Right lobe of liver (tissue), 6 donors: ENCODE measurements at regions not wholly inside any gene's neighbourhood (a gene's known extent, or its start where the extent isn't known, plus 50 kb on each side); places are given as distances from the start of the nearest gene placed in this dataset.

Experiments used
- ATAC-seq, 4 donors: fragments of 200-7000 bp; cut with Tn5 transposase; one replicate each; pipeline ENCODE4 v1.9.1; 2020; ENCODE audit warnings: mild to moderate bottlenecking in 4 of 4, moderate library complexity in 4 of 4
- DNase-seq, 3 donors: peaks; one replicate each; pipeline ENCODE4 v3.0.0-alpha.2; 2020
- H3K27ac ChIP-seq, 3 donors: fragments of 200-600 bp; one replicate each; pipeline ENCODE4 v1.8.0; 2022
- H3K27me3 ChIP-seq, 2 donors: fragments of 200-600 bp; one replicate each; pipeline ENCODE4 v1.8.0; 2022
- H3K36me3 ChIP-seq, 4 donors: fragments of 200-600 bp; sonication (generic) in 1 of 4; one replicate each; pipeline versions ENCODE4 v1.5.1 to v1.8.0; 2017 to 2022; ENCODE audit warnings: control low read depth in 1 of 4
- H3K4me1 ChIP-seq, 4 donors: fragments of 200-600 bp; sonication (generic) in 1 of 4; one replicate each; pipeline versions ENCODE4 v1.5.1 to v1.8.0; 2017 to 2022; ENCODE audit warnings: control low read depth in 1 of 4
- H3K4me3 ChIP-seq, 3 donors: fragments of 200-600 bp; one replicate each; pipeline ENCODE4 v1.8.0; 2022
- H3K9me3 ChIP-seq, 4 donors: fragments of 200-600 bp; sonication (generic) in 1 of 4; one replicate each; pipeline versions ENCODE4 v1.5.1 to v1.8.0; 2017 to 2022; ENCODE audit warnings: control low read depth in 1 of 4
- CTCF ChIP-seq, 4 donors: fragments of 200-600 bp in 3 of 4; fragments of 450-650 bp in 1 of 4; IDR thresholded peaks; one replicate each; pipeline versions ENCODE4 v1.5.1 to v1.8.0; 2016 to 2022; ENCODE audit warnings: antibody characterized with exemption in 4 of 4, mild to moderate bottlenecking in 2 of 4
- POLR2A ChIP-seq: fragments of 450-650 bp; IDR thresholded peaks from one replicate; pipeline ENCODE4 v1.6.1; 2017; ENCODE audit warnings: antibody characterized with exemption, mild to moderate bottlenecking
- WGBS: methylation state at CpG from one replicate; pipeline ENCODE4 v1.1.6; 2018; ENCODE audit warnings: low coverage, low lambda C conversion rate; ENCODE audit not compliant: insufficient coverage; ENCODE audit errors: missing lambda C conversion rate; 5-methylcytosine and 5-hydroxymethylcytosine counted together
- intact Hi-C, 2 donors: fragments of 100-400 bp; cut with DNase I; formaldehyde crosslinking; loops; one replicate each; pipeline versions ENCODE4 v1.11.2 to v1.14.1; 2022
- donor health status: DM: no; HTN: yes; CAD: no.
- donor health status: DM: no; HTN: no; CAD: no.
- donor health status: DM: no; HTN: no; CAD: no.
- donor health status: DM: no; HTN: yes; CAD: no.
- donor health status: DM: no; HTN: yes; CAD: no.

- Histone ChIP-seq H3K4me3 (no peak overlapping the region), H3K4me1 (no peaks in the 10 kb centered on the region), H3K36me3 (no peaks in the 10 kb centered on the region), H3K27me3 (no peaks in the 10 kb centered on the region), H3K9me3 (no peaks in the 10 kb centered on the region), H3K27ac (no peak overlapping the region)
- WGBS: 83% methylated on average over 4 of the region's 4 CpGs
- ATAC-seq (no peak), DNase-seq (no peak)
- TF ChIP-seq POLR2A (no peak), CTCF (IDR thresholded peaks at IDR 0.05) (no peak)
- intact Hi-C loops: no loop called here
Measured at GRCh38 chr13:22238269-22238668, 567.4 kb downstream of the FGF9 start.

- Histone ChIP-seq H3K9me3 (no peaks in the 10 kb centered on the region), H3K4me3 (no peak overlapping the region), H3K27ac (no peak overlapping the region), H3K4me1 (no peaks in the 10 kb centered on the region), H3K27me3 (no peaks in the 10 kb centered on the region), H3K36me3 (no peaks in the 10 kb centered on the region)
- no peak for ATAC-seq
- 47% methylated on average over 1 of the region's 1 CpG for WGBS
- no peak for TF ChIP-seq CTCF (IDR thresholded peaks at IDR 0.05)
- no peak for TF ChIP-seq POLR2A
- DNase-seq: no peak
- intact Hi-C loops: no loop called here
Measured at GRCh38 chr13:22240716-22241115, 569.8 kb downstream of the FGF9 start.

DNA sequence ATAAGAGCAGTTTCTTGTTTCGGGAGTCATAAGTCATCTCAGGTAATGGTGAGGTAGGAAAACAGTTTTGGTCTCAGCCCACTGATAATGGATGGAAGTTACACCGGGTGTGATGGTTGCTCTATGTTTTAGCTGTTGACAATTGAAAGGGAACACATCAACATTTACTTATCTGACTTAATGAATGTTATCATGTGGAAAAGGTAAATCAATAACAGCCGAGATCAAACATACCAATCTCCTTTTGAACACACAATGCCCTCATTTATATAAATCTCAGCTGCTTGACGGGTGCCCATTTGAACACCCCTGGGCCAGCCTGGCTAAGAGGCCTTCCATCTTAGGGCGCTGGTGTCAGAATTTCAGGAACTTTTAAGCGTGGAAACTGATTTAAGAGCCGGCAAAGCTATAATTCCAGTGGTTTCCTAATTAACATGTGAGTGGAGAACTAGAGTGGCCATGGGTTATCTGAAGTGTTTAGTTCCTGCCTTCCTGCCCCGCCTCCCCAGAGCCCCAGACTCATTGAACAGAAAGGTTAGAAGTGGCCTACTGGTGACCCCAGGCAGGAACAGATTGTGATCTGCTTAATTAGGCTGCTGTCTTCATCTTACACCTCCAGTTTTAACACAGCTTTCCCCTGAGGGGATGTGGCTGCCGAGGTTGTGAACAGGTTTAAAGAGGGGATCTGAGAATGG, 572.7 kb downstream of the FGF9 start:
- intact Hi-C loops: no loop called here
- Histone ChIP-seq H3K36me3 (no peaks in the 10 kb centered on the region), H3K9me3 (no peaks in the 10 kb centered on the region), H3K4me1 (no peaks in the 10 kb centered on the region), H3K4me3 (no peak overlapping the region), H3K27ac (no peak overlapping the region), H3K27me3 (no peaks in the 10 kb centered on the region)
- 38% methylated on average over 8 of the region's 9 CpGs for WGBS
- DNase-seq: no peak
- TF ChIP-seq CTCF (IDR thresholded peaks at IDR 0.05) (no peak), POLR2A (no peak)
- ATAC-seq: no peak

DNA sequence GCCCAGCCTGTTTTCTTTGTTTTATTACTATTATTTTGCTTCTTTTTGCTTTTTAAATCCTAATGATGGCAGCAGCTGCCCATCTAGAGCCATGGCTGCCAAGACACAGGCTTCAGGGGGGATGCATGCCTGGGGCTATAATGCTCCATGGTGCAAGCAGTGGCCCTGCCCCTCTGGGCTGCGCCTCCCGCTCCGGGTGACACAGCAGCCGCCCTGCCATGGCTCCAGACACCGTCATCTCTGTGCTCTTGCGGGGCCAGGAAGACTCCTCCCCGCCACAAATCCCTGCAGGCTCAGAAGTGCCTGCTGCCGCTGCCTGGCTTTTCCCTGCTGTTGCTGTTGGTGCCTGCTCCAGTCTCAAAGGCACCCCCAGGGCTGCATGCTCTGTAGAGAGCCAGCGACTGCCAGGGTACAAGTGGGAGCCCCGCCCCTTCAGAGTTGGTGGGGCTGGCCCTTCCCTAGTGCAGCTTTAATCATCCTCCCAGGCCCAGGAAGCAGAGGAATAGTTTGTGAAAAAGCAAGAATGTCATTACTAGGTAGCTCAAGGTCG, 581.5 kb downstream of the FGF9 start:
- 78% methylated on average over 1 of the region's 11 CpGs for WGBS
- Histone ChIP-seq H3K36me3 (no peaks in the 10 kb centered on the region), H3K27me3 (no peaks in the 10 kb centered on the region), H3K9me3 (no peaks in the 10 kb centered on the region), H3K27ac (no peak overlapping the region), H3K4me3 (no peak overlapping the region), H3K4me1 (no peaks in the 10 kb centered on the region)
- intact Hi-C loops: no loop called here
- no peak for ATAC-seq
- TF ChIP-seq POLR2A (no peak), CTCF (IDR thresholded peaks at IDR 0.05) (no peak)
- no peak for DNase-seq
